DND-41 (cell line): ENCODE measurements at regions not wholly inside any gene's neighbourhood (a gene's known extent, or its start where the extent isn't known, plus 50 kb on each side); places are given as distances from the start of the nearest gene placed in this dataset.

Experiments
- EZH2 ChIP-seq: IDR thresholded peaks from 3 replicates; pipeline ENCODE4 v1.6.1; 2012; ENCODE audit warnings: borderline replicate concordance, low read depth, mild to moderate bottlenecking, moderate library complexity, low read length, inconsistent platforms; ENCODE audit not compliant: severe bottlenecking
- TF ChIP-seq, protein P1 (sequence below): IDR thresholded peaks from 2 replicates; pipeline ENCODE4 v1.5.1; 2012; ENCODE audit warnings: borderline replicate concordance, low read length, moderate library complexity, mild to moderate bottlenecking; ENCODE audit not compliant: poor library complexity, severe bottlenecking; ENCODE audit errors: extremely low read depth

DNA sequence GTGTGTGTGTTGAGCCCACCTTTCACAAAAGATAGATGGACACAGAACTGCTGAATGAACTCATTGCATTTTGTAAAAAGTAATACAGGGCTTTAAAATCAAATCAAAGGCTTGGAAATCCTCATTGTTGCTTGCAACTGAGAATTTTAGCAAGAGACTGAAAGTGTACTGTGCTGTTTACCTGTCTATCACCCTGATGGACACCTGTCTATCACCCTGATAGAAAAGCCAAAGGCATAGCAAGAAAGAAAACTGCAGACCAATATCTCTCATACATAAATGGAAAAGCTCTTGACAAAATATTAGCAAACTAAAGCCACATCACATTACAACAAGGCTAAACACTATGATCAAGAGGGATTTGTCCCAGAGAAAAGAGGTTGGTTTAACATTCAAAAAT lies 107.5 kb upstream of the TMEM18 start:
- TF ChIP-seq, protein P1, sequence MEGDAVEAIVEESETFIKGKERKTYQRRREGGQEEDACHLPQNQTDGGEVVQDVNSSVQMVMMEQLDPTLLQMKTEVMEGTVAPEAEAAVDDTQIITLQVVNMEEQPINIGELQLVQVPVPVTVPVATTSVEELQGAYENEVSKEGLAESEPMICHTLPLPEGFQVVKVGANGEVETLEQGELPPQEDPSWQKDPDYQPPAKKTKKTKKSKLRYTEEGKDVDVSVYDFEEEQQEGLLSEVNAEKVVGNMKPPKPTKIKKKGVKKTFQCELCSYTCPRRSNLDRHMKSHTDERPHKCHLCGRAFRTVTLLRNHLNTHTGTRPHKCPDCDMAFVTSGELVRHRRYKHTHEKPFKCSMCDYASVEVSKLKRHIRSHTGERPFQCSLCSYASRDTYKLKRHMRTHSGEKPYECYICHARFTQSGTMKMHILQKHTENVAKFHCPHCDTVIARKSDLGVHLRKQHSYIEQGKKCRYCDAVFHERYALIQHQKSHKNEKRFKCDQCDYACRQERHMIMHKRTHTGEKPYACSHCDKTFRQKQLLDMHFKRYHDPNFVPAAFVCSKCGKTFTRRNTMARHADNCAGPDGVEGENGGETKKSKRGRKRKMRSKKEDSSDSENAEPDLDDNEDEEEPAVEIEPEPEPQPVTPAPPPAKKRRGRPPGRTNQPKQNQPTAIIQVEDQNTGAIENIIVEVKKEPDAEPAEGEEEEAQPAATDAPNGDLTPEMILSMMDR, result no peak
- TF ChIP-seq EZH2, result no peak
